Lower leg skin (tissue), 4 donors: ENCODE measurements at regions not wholly inside any gene's neighbourhood (a gene's known extent, or its start where the extent isn't known, plus 50 kb on each side); places are given as distances from the start of the nearest gene placed in this dataset.

ENCODE experiments used
- DNase-seq, 2 donors: peaks; one replicate each; pipeline ENCODE4 v3.0.0-alpha.2; 2019; ENCODE audit warnings: low spot score in 2 of 2
- H3K4me3 ChIP-seq: fragments of 200-600 bp; sonication (generic); 2 replicates; pipeline ENCODE4 v1.5.1; 2017; ENCODE audit warnings: mild to moderate bottlenecking, low read depth; ENCODE audit not compliant: poor library complexity, severe bottlenecking
- POLR2A ChIP-seq, 2 donors: fragments of 450-650 bp; IDR thresholded peaks; one replicate each; pipeline ENCODE4 v1.6.1; 2016 to 2017; ENCODE audit warnings: antibody characterized with exemption in 2 of 2, mild to moderate bottlenecking in 1 of 2, moderate library complexity in 1 of 2
- WGBS, 2 donors: methylation state at CpG; one replicate each; pipeline ENCODE4 v1.1.5; 2018; 5-methylcytosine and 5-hydroxymethylcytosine counted together
- intact Hi-C: fragments of 100-400 bp; cut with DNase I; formaldehyde crosslinking; loops from one replicate; pipeline ENCODE4 v1.15.0; 2023; ENCODE audit warnings: low total_unique reads
- TF ChIP-seq, protein P1 (sequence below), 3 donors: fragments of 450-650 bp; IDR thresholded peaks; one replicate each; pipeline ENCODE4 v1.5.1; 2016; ENCODE audit warnings: antibody characterized with exemption in 3 of 3, mild to moderate bottlenecking in 3 of 3, moderate library complexity in 2 of 3

DNA sequence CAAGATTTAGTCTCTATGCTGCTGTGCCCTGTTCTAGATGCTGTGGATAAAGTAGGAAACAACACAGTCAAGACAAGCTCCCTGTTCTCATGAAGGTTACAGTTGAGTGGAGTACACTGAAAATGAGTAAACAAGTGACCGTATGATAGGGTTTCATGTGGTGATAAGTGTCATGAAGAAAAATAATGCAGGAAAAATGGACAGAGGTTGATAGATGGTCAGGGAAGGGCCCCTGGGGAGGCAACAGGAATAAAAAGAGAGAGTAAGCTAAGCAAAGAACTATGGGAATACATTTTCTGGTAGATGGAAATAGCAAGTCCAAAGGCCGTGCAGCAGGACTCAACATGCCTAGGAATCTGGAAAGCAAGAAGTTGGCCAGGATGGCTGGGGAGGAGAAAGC is 394.0 kb downstream of the DTHD1 start:
- DNase-seq: no peak
- H3K4me3 ChIP-seq: no peak overlapping the region
- intact Hi-C loops: no loop called here
- 78 to 83% methylated on average over 2 of the region's 2 CpGs for WGBS, 2 donors
- TF ChIP-seq, protein P1, sequence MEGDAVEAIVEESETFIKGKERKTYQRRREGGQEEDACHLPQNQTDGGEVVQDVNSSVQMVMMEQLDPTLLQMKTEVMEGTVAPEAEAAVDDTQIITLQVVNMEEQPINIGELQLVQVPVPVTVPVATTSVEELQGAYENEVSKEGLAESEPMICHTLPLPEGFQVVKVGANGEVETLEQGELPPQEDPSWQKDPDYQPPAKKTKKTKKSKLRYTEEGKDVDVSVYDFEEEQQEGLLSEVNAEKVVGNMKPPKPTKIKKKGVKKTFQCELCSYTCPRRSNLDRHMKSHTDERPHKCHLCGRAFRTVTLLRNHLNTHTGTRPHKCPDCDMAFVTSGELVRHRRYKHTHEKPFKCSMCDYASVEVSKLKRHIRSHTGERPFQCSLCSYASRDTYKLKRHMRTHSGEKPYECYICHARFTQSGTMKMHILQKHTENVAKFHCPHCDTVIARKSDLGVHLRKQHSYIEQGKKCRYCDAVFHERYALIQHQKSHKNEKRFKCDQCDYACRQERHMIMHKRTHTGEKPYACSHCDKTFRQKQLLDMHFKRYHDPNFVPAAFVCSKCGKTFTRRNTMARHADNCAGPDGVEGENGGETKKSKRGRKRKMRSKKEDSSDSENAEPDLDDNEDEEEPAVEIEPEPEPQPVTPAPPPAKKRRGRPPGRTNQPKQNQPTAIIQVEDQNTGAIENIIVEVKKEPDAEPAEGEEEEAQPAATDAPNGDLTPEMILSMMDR (IDR thresholded peaks at IDR 0.05): no peak
- TF ChIP-seq POLR2A (IDR thresholded peaks at IDR 0.05): no peak

DNA sequence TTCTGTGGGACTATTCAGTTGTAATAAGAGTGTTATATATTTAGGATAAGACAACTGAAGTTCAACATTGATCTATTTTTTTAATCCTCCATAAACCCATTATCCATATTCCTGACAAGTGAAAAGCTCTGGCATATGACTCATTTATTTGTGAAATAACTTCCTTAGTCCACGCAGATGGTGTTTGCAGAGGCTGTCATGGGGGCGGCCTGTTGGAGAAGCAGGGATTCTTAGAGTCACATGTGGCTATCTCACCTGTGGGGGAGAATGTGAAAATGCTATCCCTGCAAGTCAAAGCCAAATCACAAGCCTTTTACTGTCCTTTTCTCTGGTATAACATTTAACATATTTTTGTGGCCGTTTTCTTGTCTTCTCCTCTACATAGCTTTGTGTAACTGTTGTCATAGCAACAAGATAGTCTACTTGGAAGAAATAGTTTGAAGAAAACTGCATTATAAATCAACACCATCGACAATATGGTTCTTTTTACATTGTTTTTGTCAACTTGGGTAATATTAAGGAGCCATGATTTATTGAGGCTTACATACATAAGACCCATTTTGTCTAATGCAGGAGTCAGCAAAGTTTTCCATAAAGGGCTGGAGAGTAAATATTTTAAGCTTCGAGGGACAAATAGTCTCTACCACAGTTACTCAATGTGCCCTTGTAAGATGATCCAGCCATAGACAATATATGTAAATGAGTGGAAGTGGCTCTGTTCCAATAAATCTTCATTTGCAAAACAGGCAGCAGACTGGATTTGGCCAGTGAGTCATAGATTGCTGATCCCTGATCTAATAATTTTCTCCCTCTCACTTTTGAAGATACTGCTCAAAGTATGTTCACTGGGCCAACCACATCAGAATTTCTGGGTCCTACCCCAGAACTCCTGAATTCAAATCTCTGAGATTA is 395.0 kb downstream of the DTHD1 start:
- 52 to 54% methylated on average over 5 of the region's 5 CpGs for WGBS, 2 donors
- intact Hi-C loops: no loop called here
- no peak for DNase-seq
- no peak overlapping the region for H3K4me3 ChIP-seq
- TF ChIP-seq, protein P1 (IDR thresholded peaks at IDR 0.05): no peak
- TF ChIP-seq POLR2A (IDR thresholded peaks at IDR 0.05): no peak

DNA sequence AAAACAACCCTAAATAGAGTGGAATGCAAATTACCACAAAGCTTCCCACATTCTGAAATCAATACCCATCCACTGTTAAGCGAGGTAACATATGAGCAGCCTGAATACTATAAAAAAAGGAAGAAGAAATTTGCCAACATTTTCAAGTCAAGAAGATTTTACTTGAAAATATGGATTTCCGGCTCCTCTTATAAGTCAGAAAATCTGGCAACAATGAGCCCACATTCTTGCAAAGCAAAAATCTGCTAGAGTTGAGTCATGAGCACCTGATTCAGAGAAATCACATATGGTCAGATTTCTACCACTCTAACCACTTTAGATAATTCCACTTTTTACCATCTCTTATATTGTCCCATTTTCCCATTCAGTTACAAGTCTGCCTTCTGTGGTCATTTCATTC is 395.7 kb downstream of the DTHD1 start:
- H3K4me3 ChIP-seq: no peak overlapping the region
- intact Hi-C loops: no loop called here
- TF ChIP-seq POLR2A (IDR thresholded peaks at IDR 0.05): no peak
- TF ChIP-seq, protein P1 (IDR thresholded peaks at IDR 0.05): no peak
- DNase-seq: no peak
- 70 to 79% methylated on average over 2 of the region's 2 CpGs for WGBS, 2 donors

DNA sequence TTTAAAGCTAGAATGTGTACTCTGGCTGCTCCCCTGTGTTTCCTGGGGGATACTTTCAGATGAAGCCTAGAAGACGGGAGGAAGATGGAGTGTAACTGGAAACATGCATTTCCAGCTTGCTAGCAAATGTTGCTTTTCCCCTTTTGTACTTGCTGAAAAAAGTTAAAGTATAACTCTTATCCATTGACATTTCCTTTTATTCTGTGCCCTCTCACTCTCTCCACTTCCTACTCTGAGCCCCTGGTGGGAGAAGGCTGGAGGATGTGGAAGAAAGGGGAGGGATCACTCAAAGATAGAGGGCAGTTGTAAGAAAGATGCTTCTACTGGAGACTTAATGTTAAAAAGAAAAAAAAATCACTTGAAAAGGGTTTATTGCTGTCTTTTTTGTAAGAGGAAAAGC is 396.5 kb downstream of the DTHD1 start:
- 50 to 58% methylated on average over 1 of the region's 1 CpG for WGBS, 2 donors
- TF ChIP-seq POLR2A (IDR thresholded peaks at IDR 0.05): no peak
- TF ChIP-seq, protein P1 (IDR thresholded peaks at IDR 0.05): no peak
- no peak for DNase-seq
- no peak overlapping the region for H3K4me3 ChIP-seq
- intact Hi-C loops: no loop called here

DNA sequence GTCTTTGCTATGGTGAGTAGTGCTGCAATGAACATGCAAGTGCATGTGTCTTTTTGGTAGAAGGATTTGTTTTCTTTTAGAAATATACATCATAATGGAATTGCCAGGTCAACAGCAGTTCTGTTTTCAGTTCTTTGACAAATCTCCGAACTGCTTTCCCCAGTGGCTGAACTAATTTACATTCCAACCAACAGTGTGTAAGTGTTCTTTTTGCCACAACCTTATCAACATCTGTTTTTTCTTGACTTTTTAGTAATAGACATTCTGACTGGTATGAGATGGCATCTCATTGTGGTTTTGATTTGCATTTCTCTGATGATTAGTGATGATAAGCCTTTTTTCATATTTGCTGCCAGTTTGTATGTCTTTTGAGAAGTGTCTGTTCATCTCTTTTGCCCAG is 406.3 kb downstream of the DTHD1 start:
- DNase-seq: no peak
- TF ChIP-seq, protein P1 (IDR thresholded peaks at IDR 0.05): no peak
- no peak for TF ChIP-seq POLR2A (IDR thresholded peaks at IDR 0.05)
- intact Hi-C loops: no loop called here
- WGBS, 2 donors: 73 to 77% methylated on average over 1 of the region's 1 CpG
- no peak overlapping the region for H3K4me3 ChIP-seq
